ENCODE measurements at regions not wholly inside any gene's neighbourhood (a gene's known extent, or its start where the extent isn't known, plus 50 kb on each side); places are given as distances from the start of the nearest gene placed in this dataset.

- no peak for DNase-seq (ENCODE audit: low spot score)
These were observed 103.6 kb upstream of the ZRANB2 start for GRCh38 chr1:71184410-71184809.

- DNase-seq (ENCODE audit: low spot score): no peak
These were observed 99.2 kb upstream of the ZRANB2 start for GRCh38 chr1:71179997-71180396.

- no peak for DNase-seq (ENCODE audit: low spot score)
These were observed 90.1 kb upstream of the ZRANB2 start for GRCh38 chr1:71170925-71171324.

- no peak for DNase-seq (ENCODE audit: low spot score)
These were observed 86.7 kb upstream of the ZRANB2 start for GRCh38 chr1:71167505-71167904.

- no peak for DNase-seq (ENCODE audit: low spot score)
These were observed 85.6 kb upstream of the ZRANB2 start for GRCh38 chr1:71166178-71167173.

GRCh38 chr1:71157715-71158114 is 76.9 kb upstream of the ZRANB2 start:
- DNase-seq (ENCODE audit: low spot score): no peak

GRCh38 chr1:71157151-71157550 is 76.3 kb upstream of the ZRANB2 start:
- DNase-seq (ENCODE audit: low spot score): no peak

- DNase-seq (ENCODE audit: low spot score): no peak
These were observed 75.8 kb upstream of the ZRANB2 start for GRCh38 chr1:71156590-71156989.

GRCh38 chr1:71154429-71154828 is 73.6 kb upstream of the ZRANB2 start:
- no peak for DNase-seq (ENCODE audit: low spot score)

GRCh38 chr1:71153826-71154225 is 73.0 kb upstream of the ZRANB2 start:
- no peak for DNase-seq (ENCODE audit: low spot score)

GRCh38 chr1:71147637-71148360 is 67.0 kb upstream of the ZRANB2 start:
- DNase-seq (ENCODE audit: low spot score): no peak

GRCh38 chr1:71135571-71135970 is 54.7 kb upstream of the ZRANB2 start:
- DNase-seq (ENCODE audit: low spot score): no peak

All from AG20443 (cell line).